ENCODE measurements at regions not wholly inside any gene's neighbourhood (a gene's known extent, or its start where the extent isn't known, plus 50 kb on each side); places are given as distances from the start of the nearest gene placed in this dataset.

- no peak for TF ChIP-seq CTCF (conservative IDR thresholded peaks at IDR 0.05; ENCODE audit: low read length)
- no peak for TF ChIP-seq EZH2phosphoT487 (IDR thresholded peaks at IDR 0.05; ENCODE audit: borderline replicate concordance)
Observed at GRCh38 chr12:93230326-93230720, 147.4 kb upstream of the NUDT4 start.
